ENCODE measurements at regions not wholly inside any gene's neighbourhood (a gene's known extent, or its start where the extent isn't known, plus 50 kb on each side); places are given as distances from the start of the nearest gene placed in this dataset.

DNA sequence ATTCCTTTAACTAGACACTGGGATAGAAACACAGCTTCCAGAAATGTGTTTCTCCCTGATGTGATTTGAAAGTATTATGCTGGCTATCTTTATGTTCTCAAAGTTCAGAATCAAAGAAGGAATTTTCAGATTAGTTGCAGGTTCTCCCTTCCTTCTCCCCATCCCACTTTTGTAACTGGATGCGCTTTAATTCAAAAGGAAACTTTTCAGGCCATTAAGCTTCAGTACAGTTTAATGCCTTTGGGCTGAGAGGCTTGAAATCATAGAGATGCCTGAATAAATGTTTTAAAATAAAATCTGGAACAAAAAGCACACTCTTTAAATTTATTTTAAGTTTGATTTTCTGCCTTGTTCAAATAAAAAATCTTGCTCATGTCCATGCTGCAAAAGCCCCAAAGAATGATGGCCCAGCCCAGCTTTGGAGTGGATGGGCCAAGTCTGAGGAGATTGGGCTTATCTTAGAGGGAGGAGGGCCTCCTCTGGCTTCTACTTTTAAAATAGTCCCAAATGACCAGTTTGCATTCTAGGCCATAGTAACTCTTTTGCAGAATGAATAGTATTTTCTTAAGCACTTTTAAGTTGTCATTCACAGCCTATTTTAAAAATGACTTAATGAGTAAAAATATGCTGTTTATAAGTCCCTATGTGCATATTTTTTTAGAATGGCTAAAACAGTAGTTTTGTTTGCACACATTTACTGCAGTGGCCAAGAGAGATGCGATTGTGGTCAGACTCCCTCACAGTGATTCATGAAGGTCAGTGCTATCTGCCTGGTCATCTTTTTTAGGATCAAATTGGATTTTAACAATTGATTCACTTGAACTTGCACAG lies 129.2 kb downstream of the MTX2 start:
- TF ChIP-seq, protein P1, sequence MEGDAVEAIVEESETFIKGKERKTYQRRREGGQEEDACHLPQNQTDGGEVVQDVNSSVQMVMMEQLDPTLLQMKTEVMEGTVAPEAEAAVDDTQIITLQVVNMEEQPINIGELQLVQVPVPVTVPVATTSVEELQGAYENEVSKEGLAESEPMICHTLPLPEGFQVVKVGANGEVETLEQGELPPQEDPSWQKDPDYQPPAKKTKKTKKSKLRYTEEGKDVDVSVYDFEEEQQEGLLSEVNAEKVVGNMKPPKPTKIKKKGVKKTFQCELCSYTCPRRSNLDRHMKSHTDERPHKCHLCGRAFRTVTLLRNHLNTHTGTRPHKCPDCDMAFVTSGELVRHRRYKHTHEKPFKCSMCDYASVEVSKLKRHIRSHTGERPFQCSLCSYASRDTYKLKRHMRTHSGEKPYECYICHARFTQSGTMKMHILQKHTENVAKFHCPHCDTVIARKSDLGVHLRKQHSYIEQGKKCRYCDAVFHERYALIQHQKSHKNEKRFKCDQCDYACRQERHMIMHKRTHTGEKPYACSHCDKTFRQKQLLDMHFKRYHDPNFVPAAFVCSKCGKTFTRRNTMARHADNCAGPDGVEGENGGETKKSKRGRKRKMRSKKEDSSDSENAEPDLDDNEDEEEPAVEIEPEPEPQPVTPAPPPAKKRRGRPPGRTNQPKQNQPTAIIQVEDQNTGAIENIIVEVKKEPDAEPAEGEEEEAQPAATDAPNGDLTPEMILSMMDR (IDR thresholded peaks at IDR 0.05) = no peak
- TF ChIP-seq, protein P2, sequence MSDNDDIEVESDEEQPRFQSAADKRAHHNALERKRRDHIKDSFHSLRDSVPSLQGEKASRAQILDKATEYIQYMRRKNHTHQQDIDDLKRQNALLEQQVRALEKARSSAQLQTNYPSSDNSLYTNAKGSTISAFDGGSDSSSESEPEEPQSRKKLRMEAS (IDR thresholded peaks at IDR 0.05) = no peak
- no peak for TF ChIP-seq ZC3H11A (IDR thresholded peaks at IDR 0.05)
- TF ChIP-seq POLR2A (IDR thresholded peaks at IDR 0.05; ENCODE audit: low read length) = no peak
- no peak for TF ChIP-seq TP53 (CRISPR knock-in tag; IDR thresholded peaks at IDR 0.05)
- TF ChIP-seq SMC3 (IDR thresholded peaks at IDR 0.05) = no peak
- TF ChIP-seq RFX5 (IDR thresholded peaks at IDR 0.05) = no peak
- TF ChIP-seq HDAC2 (IDR thresholded peaks at IDR 0.05) = no peak
- TF ChIP-seq RAD21 (conservative IDR thresholded peaks at IDR 0.05 in 1 of 2, IDR thresholded peaks at IDR 0.05 in 1 of 2) = no peak
- TF ChIP-seq SREBF2 (IDR thresholded peaks at IDR 0.05) = no peak
- TF ChIP-seq FOSL2 (IDR thresholded peaks at IDR 0.05) = no peak
- no peak for TF ChIP-seq FOSL2 (CRISPR knock-in tag; IDR thresholded peaks at IDR 0.05)
- TF ChIP-seq ESRRA (IDR thresholded peaks at IDR 0.05; ENCODE audit: borderline replicate concordance, low read length) = no peak

Measured in A549 (cell line).